ENCODE measurements at regions not wholly inside any gene's neighbourhood (a gene's known extent, or its start where the extent isn't known, plus 50 kb on each side); places are given as distances from the start of the nearest gene placed in this dataset.

DNA sequence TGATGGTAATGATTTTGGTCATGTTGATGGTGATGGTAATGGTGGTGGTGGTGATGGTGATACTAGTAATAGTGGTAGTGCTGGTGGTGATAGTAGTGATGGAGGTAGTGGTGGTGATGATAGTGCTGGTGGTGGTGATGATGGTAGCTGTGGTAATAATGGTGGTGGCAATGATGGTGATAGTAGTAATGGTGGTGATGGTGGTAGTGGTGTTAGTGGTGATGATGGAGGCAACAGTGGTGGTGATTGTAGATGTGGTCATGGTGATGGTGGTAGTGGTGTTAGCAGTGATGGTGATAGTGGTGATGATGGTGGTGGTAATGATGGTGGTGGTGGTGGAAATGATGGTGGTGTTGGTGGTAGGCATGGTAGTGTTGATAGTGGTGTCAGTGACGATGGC, 127.0 kb upstream of the RPL38 start:
- TF ChIP-seq SP1 (CRISPR knock-in tag; conservative IDR thresholded peaks at IDR 0.05) (no peak), ZNF138 (CRISPR knock-in tag; conservative IDR thresholded peaks at IDR 0.05) (no peak), NFYB (CRISPR knock-in tag; conservative IDR thresholded peaks at IDR 0.05; ENCODE audit: low read depth) (no peak), NR1H2 (CRISPR knock-in tag; IDR thresholded peaks at IDR 0.05) (no peak), FOXP1 (CRISPR knock-in tag; IDR thresholded peaks at IDR 0.05; ENCODE audit: borderline replicate concordance) (no peak), ELF4 (CRISPR knock-in tag; IDR thresholded peaks at IDR 0.05; ENCODE audit: low read depth) (no peak)
- TF ChIP-seq, protein P1, sequence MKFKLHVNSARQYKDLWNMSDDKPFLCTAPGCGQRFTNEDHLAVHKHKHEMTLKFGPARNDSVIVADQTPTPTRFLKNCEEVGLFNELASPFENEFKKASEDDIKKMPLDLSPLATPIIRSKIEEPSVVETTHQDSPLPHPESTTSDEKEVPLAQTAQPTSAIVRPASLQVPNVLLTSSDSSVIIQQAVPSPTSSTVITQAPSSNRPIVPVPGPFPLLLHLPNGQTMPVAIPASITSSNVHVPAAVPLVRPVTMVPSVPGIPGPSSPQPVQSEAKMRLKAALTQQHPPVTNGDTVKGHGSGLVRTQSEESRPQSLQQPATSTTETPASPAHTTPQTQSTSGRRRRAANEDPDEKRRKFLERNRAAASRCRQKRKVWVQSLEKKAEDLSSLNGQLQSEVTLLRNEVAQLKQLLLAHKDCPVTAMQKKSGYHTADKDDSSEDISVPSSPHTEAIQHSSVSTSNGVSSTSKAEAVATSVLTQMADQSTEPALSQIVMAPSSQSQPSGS (CRISPR knock-in tag; IDR thresholded peaks at IDR 0.05; ENCODE audit: borderline replicate concordance, low read depth): no peak
- CTCF ChIA-PET: no interaction called here
- no peak for ATAC-seq

DNA sequence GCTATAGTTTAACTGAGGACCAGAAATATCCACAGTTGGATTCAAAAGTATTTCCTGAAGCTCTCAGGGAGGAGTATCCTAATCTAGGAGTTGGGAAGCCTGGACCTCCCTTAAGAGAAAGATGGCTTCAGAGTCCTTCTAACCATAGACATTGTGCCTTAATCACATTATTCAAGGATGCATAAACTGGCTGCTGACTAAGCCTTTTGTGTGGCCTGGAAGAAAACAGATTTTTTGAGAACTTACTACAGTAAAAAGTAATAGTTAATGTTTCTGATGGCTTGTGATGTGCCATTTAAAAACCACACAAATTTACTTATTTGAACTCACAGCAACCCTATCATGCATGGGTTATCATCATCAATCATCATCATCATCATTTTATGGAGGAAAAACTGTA, 126.2 kb upstream of the RPL38 start:
- H3K4me1 Mint-ChIP-seq: no peaks in the 10 kb centered on the region
- no peak for ATAC-seq
- DNase-seq (ENCODE audit: low spot score): no peak
- no peaks in the 10 kb centered on the region; the same call in 1 of the 2 replicates for H3K27me3 Mint-ChIP-seq (ENCODE audit: low read depth)
- H3K9me3 Mint-ChIP-seq: peaks cover 15% of the 10 kb centered on the region
- POLR2A ChIA-PET: no interaction called here
- H3K36me3 Mint-ChIP-seq: 0 out of 2 replicates have a peak, but pooled peaks cover 3% of the 10 kb centered on the region
- H3K27ac Mint-ChIP-seq: no peak overlapping the region
- CTCF ChIA-PET: no interaction called here
- no peak overlapping the region for H3K4me3 Mint-ChIP-seq
- no peak for TF ChIP-seq ATF1 (CRISPR knock-in tag; IDR thresholded peaks at IDR 0.05)
- TF ChIP-seq, protein P2, sequence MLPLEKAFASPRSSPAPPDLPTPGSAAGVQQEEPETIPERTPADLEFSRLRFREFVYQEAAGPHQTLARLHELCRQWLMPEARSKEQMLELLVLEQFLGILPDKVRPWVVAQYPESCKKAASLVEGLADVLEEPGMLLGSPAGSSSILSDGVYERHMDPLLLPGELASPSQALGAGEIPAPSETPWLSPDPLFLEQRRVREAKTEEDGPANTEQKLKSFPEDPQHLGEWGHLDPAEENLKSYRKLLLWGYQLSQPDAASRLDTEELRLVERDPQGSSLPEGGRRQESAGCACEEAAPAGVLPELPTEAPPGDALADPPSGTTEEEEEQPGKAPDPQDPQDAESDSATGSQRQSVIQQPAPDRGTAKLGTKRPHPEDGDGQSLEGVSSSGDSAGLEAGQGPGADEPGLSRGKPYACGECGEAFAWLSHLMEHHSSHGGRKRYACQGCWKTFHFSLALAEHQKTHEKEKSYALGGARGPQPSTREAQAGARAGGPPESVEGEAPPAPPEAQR (CRISPR knock-in tag; IDR thresholded peaks at IDR 0.05): no peak
- TF ChIP-seq, protein P3, sequence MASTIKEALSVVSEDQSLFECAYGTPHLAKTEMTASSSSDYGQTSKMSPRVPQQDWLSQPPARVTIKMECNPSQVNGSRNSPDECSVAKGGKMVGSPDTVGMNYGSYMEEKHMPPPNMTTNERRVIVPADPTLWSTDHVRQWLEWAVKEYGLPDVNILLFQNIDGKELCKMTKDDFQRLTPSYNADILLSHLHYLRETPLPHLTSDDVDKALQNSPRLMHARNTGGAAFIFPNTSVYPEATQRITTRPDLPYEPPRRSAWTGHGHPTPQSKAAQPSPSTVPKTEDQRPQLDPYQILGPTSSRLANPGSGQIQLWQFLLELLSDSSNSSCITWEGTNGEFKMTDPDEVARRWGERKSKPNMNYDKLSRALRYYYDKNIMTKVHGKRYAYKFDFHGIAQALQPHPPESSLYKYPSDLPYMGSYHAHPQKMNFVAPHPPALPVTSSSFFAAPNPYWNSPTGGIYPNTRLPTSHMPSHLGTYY (CRISPR knock-in tag; IDR thresholded peaks at IDR 0.05): no peak
- TF ChIP-seq, protein P4, sequence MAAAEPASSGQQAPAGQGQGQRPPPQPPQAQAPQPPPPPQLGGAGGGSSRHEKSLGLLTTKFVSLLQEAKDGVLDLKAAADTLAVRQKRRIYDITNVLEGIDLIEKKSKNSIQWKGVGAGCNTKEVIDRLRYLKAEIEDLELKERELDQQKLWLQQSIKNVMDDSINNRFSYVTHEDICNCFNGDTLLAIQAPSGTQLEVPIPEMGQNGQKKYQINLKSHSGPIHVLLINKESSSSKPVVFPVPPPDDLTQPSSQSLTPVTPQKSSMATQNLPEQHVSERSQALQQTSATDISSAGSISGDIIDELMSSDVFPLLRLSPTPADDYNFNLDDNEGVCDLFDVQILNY (CRISPR knock-in tag; IDR thresholded peaks at IDR 0.05): no peak
- no peak for TF ChIP-seq NR2C2 (CRISPR knock-in tag; IDR thresholded peaks at IDR 0.05)
- TF ChIP-seq, protein P5, sequence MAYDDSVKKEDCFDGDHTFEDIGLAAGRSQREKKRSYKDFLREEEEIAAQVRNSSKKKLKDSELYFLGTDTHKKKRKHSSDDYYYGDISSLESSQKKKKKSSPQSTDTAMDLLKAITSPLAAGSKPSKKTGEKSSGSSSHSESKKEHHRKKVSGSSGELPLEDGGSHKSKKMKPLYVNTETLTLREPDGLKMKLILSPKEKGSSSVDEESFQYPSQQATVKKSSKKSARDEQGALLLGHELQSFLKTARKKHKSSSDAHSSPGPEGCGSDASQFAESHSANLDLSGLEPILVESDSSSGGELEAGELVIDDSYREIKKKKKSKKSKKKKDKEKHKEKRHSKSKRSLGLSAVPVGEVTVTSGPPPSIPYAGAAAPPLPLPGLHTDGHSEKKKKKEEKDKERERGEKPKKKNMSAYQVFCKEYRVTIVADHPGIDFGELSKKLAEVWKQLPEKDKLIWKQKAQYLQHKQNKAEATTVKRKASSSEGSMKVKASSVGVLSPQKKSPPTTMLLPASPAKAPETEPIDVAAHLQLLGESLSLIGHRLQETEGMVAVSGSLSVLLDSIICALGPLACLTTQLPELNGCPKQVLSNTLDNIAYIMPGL (CRISPR knock-in tag; IDR thresholded peaks at IDR 0.05): no peak
- TF ChIP-seq, protein P6, sequence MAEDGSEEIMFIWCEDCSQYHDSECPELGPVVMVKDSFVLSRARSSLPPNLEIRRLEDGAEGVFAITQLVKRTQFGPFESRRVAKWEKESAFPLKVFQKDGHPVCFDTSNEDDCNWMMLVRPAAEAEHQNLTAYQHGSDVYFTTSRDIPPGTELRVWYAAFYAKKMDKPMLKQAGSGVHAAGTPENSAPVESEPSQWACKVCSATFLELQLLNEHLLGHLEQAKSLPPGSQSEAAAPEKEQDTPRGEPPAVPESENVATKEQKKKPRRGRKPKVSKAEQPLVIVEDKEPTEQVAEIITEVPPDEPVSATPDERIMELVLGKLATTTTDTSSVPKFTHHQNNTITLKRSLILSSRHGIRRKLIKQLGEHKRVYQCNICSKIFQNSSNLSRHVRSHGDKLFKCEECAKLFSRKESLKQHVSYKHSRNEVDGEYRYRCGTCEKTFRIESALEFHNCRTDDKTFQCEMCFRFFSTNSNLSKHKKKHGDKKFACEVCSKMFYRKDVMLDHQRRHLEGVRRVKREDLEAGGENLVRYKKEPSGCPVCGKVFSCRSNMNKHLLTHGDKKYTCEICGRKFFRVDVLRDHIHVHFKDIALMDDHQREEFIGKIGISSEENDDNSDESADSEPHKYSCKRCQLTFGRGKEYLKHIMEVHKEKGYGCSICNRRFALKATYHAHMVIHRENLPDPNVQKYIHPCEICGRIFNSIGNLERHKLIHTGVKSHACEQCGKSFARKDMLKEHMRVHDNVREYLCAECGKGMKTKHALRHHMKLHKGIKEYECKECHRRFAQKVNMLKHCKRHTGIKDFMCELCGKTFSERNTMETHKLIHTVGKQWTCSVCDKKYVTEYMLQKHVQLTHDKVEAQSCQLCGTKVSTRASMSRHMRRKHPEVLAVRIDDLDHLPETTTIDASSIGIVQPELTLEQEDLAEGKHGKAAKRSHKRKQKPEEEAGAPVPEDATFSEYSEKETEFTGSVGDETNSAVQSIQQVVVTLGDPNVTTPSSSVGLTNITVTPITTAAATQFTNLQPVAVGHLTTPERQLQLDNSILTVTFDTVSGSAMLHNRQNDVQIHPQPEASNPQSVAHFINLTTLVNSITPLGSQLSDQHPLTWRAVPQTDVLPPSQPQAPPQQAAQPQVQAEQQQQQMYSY (CRISPR knock-in tag; IDR thresholded peaks at IDR 0.05): no peak
- TF ChIP-seq, protein P7, sequence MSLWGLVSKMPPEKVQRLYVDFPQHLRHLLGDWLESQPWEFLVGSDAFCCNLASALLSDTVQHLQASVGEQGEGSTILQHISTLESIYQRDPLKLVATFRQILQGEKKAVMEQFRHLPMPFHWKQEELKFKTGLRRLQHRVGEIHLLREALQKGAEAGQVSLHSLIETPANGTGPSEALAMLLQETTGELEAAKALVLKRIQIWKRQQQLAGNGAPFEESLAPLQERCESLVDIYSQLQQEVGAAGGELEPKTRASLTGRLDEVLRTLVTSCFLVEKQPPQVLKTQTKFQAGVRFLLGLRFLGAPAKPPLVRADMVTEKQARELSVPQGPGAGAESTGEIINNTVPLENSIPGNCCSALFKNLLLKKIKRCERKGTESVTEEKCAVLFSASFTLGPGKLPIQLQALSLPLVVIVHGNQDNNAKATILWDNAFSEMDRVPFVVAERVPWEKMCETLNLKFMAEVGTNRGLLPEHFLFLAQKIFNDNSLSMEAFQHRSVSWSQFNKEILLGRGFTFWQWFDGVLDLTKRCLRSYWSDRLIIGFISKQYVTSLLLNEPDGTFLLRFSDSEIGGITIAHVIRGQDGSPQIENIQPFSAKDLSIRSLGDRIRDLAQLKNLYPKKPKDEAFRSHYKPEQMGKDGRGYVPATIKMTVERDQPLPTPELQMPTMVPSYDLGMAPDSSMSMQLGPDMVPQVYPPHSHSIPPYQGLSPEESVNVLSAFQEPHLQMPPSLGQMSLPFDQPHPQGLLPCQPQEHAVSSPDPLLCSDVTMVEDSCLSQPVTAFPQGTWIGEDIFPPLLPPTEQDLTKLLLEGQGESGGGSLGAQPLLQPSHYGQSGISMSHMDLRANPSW (CRISPR knock-in tag; conservative IDR thresholded peaks at IDR 0.05; ENCODE audit: low read depth): no peak
- no peak for TF ChIP-seq CBFB (CRISPR knock-in tag; IDR thresholded peaks at IDR 0.05; ENCODE audit: low read depth)
- TF ChIP-seq, protein P8, sequence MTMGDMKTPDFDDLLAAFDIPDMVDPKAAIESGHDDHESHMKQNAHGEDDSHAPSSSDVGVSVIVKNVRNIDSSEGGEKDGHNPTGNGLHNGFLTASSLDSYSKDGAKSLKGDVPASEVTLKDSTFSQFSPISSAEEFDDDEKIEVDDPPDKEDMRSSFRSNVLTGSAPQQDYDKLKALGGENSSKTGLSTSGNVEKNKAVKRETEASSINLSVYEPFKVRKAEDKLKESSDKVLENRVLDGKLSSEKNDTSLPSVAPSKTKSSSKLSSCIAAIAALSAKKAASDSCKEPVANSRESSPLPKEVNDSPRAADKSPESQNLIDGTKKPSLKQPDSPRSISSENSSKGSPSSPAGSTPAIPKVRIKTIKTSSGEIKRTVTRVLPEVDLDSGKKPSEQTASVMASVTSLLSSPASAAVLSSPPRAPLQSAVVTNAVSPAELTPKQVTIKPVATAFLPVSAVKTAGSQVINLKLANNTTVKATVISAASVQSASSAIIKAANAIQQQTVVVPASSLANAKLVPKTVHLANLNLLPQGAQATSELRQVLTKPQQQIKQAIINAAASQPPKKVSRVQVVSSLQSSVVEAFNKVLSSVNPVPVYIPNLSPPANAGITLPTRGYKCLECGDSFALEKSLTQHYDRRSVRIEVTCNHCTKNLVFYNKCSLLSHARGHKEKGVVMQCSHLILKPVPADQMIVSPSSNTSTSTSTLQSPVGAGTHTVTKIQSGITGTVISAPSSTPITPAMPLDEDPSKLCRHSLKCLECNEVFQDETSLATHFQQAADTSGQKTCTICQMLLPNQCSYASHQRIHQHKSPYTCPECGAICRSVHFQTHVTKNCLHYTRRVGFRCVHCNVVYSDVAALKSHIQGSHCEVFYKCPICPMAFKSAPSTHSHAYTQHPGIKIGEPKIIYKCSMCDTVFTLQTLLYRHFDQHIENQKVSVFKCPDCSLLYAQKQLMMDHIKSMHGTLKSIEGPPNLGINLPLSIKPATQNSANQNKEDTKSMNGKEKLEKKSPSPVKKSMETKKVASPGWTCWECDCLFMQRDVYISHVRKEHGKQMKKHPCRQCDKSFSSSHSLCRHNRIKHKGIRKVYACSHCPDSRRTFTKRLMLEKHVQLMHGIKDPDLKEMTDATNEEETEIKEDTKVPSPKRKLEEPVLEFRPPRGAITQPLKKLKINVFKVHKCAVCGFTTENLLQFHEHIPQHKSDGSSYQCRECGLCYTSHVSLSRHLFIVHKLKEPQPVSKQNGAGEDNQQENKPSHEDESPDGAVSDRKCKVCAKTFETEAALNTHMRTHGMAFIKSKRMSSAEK (CRISPR knock-in tag; IDR thresholded peaks at IDR 0.05; ENCODE audit: borderline replicate concordance): no peak

More for the DNA sequence above, 127.0 kb upstream of the RPL38 start:
- no peak overlapping the region for H3K27ac Mint-ChIP-seq
- 0 out of 2 replicates have a peak, but pooled peaks cover 3% of the 10 kb centered on the region for H3K36me3 Mint-ChIP-seq
- H3K4me1 Mint-ChIP-seq: no peaks in the 10 kb centered on the region
- no peaks in the 10 kb centered on the region; the same call in 1 of the 2 replicates for H3K27me3 Mint-ChIP-seq (ENCODE audit: low read depth)
- POLR2A ChIA-PET: no interaction called here
- H3K9me3 Mint-ChIP-seq: peaks cover 15% of the 10 kb centered on the region
- no peak overlapping the region for H3K4me3 Mint-ChIP-seq
- DNase-seq (ENCODE audit: low spot score): no peak
